GM19324 (cell line): ENCODE measurements at regions not wholly inside any gene's neighbourhood (a gene's known extent, or its start where the extent isn't known, plus 50 kb on each side); places are given as distances from the start of the nearest gene placed in this dataset.

Source experiments
- ATAC-seq: cut with Tn5 transposase; IDR thresholded peaks from one replicate; pipeline ENCODE4 v1.9.1; 2021; ENCODE audit warnings: mild to moderate bottlenecking, moderate library complexity; ENCODE audit not compliant: unreplicated experiment, low FRiP score

DNA sequence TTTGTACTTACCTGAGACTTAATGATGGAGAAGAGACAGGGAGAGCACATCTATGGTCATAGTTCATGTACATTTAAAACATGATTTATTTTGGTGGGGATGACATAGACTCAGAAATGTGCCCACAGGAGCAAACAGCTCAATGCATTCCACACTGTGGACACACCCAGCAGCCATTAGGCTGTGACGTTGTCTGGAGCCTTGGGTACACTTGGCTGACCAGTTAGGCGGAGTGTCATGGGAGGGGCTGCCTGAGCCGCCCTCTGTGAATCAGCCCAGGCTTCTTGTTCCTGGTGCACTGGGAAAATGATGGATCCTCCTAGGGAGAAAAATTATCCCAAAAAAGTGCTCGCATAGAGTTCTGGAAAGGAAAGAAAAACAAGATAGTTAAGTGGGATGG lies 231.0 kb upstream of the GMDS start:
- no peak for ATAC-seq

DNA sequence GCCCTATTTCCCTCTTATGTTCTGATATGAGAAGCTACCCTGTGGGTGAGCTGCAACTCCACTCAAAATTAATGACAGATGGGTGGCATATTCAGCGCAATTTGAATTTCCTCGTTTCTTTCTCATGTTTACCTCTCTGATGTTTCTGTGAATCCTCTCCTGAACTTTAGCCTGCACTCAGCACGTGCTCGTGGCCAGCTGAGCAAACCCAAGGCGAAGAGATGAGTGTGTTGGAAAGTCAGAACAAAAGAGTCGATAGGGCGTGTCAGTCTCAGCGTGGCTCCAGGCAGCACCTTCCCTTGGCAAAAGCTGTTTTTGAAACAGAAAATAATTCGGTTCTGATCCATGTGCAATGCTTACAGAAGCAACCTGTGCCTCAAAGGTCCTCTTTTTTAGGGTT lies 226.1 kb upstream of the GMDS start:
- no peak for ATAC-seq

DNA sequence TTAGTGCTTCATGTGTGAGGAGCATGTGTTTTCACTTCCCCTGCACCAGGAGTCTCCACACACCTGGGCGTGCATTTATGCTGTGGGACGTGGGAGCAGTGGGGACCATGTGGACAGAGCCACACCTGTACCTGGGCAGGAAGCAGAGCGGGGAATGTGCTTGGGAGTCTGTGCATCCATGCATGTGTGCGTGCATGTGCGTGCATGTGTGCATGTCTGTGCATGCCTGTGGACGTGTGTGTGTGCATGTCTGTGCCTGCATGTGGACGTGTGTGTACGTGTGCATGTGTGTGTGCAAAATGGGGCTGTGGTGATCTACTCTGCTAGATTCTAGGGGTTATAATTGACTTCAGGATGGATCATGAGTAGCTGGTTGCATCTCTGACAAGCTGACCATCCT lies 224.0 kb upstream of the GMDS start:
- ATAC-seq: no peak

DNA sequence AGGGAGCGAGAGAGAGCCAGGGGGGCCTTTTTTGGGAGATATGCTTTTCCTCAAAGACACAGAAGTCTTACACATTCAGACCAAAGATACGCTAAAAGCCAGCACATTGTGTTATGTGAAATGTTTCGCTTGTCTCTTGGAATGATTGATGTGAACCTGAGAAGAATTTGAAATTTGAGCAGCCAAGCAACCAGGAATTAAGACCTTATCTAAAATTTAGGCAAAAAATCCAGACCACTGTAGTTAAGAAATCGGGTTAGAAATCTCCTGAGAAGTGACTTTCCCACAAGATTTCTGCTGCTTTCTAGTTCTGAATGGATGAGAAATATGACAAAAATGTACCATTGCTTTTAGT lies 223.2 kb upstream of the GMDS start:
- ATAC-seq: no peak

DNA sequence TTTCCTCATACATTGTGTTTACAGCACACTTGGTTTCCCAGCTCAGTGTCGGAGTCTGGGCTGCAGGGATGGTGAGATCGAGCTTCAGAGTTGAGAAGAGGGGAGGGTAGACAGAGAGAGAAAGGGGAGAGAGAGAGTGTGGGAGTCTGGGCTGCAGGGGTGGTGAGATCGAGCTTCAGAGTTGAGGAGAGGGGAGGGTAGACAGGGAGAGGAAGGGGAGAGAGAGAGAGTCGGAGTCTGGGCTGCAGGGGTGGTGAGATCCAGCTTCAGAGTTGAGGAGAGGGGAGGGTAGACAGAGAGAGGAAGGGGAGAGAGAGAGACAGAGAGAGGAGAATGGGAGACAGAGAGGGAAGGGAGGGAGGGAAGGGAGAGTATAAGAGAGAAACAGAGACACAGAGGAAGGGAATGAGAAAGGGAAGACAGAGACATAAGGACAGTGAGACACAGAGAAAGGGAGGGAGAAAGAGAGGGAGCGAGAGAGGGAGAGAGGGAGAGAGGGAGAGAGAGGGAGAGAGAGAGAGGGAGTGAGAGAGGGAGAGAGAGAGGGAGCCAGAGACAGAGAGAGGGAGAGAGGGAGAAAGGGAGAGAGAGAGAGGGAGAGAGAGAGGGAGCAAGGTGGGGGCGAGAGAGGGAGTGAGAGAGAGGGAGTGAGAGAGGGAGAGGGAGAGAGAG lies 222.7 kb upstream of the GMDS start:
- ATAC-seq: no peak

DNA sequence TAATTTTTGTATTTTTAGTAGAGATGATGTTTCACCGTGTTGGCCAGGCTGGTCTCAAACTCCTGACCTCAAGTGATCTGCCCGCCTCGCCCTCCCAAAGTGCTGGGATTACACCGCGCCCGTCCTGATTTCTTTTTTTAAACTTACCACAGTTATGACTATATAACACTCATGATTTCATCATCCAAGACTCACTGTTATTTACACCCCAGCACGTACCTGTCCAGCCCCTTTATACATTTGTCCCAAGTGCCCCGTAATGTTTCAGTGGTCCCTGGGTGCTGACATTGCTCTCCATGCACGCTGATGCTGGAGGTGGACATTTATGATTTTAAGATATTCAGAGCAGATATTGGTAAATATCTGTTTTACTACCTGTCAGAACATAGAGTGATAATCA lies 219.9 kb upstream of the GMDS start:
- ATAC-seq: no peak

DNA sequence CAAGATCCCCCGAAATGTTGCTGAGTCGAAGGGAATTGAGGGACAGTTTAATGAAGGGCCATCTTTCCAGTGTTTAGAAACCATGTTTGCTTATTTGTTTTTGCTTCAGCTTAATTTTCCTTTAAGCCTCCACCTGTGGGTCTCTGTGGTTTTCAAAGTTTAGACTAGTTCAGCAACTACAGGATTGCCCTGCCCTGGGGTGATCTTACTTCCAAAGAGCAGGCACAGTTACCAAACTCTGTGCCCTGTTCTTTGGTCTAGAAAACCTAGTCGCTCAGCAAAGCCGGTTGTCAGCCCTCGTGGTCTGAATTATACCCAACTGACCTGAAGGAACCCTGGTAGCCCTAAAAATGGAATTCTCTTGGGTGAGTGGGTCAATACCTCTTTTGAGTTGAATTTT lies 219.2 kb upstream of the GMDS start:
- no peak for ATAC-seq

DNA sequence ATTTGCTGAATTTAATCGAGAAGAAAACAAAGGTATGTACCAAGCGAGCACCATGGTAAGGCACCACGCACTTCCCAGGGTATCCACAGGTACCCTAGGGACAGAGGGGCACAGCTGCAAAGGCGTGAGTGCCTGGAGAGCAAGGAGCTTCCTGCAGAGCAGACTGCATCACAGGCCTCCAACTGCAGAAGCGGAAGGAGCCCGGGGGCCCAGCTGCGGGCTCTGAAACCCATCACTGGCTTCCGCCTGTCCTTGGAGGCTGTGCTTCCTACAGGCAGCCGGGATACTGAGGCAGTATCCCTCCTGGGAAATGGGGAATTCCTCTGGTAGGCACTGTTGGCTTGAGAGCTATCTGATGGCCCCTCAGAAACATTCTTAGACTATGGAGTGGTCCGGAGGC lies 217.4 kb upstream of the GMDS start:
- no peak for ATAC-seq

DNA sequence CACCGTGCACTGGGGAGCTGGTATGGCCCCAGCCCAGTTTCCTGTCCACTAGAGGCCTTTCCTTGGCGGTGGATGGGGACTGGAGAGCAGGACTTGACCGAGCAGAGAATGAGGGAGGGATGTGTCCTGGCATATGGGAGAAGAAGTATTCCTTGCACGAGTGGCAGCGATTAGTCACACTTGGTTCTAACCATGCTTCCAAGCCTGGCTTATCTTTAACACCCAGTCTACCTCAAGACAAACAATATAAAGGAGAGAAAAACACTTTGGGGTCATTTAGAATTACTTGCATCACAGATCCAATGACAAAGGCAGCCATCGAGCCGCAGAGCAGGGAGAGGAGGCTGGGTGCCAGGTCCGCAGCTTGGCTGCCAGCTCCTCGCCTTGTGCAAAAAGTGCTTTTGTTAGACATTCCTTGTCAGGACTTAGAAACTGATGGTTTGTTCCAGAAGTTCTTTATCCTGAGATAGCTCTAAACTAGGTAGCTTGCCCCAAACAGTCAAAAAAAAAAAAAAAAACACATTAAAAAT lies 214.9 kb upstream of the GMDS start:
- ATAC-seq: no peak

DNA sequence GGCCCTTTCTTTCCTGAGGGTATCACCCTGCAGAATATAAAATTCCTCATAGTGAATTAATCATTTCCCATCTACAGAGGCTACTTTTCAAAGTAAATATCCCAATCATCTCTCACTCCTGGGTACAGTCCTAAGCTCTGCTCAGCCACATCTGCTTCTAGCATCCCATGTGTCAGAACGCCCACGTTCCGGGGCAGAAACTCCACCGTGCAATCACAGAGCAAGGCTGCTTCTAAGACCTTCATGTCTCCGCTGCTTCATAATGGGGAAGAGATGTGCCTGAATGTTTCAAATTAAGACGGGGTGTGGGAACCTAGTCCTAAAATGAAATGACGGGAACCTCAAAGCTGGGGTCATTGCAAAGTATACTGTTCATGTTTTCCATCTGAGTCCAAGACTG lies 208.8 kb upstream of the GMDS start:
- no peak for ATAC-seq

DNA sequence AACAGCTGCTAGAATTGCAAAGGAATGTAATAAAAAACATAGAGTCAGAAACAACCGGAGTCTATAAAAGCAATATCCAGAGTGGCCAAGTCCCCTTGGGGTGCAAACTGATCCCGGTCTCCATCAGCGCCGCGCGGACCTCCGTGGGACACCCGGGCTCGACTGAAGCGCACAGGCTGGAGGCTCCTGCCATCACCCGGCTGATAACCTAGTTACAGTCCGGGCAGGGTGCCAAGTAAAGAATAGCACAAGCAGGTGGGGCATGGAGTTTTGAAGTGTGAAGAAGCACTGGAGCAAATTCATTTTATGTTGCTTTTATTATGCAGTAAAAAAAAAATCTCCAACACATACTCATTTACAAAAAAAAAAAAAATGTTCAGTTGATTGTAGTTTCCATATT lies 205.1 kb upstream of the GMDS start:
- no peak for ATAC-seq

DNA sequence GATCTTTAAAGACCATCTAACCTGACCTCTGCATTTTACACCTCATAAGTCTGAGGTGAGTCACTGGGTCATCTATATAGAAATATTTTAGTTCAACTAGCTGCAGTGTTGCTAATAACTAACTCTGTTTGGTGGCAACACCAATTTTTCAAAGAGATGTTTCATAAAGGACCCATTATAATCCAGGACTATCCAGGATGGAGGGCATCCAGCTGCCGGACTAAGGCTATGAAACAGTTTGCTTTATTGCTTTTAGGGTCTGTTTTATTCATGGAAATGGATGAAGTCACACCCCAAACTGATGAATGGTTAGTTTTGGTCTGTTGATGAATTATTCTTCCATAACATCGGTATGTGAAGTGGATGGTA lies 204.2 kb upstream of the GMDS start:
- ATAC-seq: no peak

DNA sequence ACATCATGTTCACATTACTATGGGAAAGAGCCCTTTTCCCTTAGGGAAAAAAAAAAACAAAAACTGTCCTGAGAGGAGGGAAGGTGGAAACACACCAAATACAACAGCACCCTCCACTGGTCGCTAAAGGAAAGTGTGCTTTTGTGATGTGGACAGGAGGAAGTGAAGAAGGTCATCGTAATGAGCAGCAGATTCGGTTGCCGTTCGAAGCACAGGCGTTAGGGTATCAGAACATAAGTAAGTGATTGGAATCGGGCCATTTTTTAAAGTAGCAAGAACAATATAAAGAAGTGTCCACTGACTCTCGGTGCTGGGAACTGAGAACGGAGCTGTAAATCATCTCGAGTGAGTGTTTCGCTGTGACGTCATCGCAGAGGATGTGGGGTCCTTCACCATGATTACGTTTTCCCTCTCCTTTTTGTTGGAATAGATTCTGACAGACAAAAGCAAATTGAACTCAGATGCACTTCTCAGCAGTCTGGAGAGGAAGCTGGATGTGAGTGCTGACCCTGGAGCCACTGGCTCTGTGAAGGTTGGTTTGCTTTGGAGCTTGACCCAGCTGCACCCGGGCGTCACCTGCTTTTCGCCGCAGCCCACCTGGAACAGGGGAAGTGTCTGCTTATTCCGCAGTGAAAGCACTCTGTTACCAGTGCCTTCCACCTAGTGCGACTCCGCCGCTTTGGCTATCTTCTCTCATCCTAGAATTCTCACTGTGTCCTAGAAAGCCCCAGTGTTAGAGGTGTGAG lies 203.6 kb upstream of the GMDS start:
- ATAC-seq: no peak

DNA sequence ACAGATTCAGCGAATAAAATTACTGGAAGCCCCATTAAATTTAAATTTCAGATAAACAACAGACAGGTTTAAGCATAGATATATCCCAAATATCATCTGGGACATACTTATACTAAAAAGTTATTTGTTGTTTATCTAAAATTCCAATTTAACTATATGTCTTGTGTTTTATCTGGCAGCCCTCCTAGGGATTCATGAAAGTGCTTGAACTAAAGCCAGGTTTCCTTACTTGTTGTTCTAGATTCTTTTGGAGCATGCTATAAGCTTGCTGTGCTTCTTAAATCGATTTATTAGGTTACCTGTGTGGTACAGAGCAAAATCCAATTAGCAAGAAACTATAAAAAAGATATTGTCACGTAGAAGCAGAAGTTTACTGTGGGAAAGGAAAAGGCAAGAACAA lies 202.5 kb upstream of the GMDS start:
- ATAC-seq: no peak

DNA sequence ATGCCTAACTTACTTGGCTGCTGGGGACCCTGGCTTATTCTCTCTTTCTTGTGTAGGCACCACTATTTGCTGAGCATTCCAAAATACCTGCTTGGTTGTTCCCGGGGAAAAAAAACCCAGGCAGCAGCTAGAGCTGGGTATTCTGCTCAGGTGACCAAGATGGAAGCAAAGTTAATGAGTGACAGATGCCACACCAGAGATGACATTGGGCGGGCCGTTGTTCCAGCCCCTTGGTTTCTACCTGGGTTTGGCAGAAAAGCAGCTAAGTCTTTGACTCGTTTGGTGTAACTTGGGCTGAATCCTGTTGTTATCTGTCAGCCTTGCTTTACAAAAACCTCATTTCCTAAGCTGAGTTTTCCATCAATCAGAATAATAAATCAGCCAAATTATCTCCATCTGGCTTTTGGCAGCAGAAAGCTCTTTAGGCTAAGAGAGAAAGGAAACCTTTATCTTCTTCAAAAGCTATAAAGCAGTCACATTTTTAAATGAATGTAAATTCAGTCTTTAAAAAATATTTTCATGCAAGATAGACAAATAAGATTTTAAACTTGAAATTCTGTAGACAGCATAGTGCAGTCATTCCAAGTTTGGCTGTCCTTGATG lies 202.0 kb upstream of the GMDS start:
- no peak for ATAC-seq

DNA sequence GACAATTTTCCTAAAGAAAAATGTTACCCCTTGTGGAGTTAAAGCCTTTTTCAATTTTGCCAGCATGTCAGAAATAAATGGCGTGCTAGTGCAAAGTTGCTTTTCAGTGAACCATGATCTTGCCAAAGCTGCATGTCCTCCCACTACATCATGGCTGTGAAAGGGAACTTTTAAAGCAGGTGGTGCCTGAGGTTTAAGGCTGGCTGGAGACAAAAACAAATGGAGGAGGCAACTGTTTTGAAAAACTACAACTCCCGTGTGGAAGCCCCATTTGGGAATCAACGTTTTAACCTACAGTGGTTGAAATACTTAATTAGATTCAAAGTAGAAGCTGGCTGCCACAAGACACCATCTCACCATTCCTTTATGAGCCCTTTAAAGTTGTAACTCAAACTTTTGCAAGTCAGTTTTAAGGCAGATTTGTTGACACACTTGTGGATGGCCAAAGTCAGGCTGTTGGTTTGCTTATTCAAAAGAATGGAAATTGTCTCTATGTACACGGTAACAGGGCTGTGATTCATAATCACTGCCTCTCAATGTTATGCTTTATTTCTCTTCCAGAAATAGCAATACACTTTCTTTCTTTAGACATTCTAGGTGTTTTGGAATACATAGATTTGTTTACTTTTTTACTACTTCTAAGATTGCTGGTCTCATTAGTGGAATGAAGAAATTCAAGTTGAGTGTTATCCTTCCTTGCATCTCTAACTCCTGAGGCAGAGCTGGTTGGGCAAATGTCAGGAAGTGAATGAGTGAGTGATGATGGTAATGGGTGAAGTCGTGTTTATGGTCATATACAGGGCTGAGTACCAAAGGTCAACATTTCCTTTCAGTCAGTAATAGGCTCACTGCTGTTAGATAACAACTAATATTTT lies 196.4 kb upstream of the GMDS start:
- ATAC-seq: no peak

DNA sequence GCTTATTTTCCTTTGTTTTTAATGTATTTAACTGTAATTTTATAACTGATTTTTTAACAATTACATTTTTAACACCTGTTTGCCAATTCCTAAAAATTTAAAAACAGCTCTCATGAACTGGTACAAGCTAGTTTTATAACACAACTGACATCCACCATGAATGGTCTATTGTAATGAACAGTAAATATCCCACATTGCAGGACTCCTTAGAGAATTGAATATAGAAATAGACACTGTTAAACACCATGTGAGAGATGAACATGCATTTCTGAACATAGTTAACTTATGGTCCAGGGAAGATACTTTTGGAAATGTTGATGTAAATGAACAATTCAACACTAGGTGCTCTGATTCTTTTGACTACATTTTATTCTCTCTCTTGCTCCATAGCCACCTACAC lies 195.1 kb upstream of the GMDS start:
- ATAC-seq: no peak

DNA sequence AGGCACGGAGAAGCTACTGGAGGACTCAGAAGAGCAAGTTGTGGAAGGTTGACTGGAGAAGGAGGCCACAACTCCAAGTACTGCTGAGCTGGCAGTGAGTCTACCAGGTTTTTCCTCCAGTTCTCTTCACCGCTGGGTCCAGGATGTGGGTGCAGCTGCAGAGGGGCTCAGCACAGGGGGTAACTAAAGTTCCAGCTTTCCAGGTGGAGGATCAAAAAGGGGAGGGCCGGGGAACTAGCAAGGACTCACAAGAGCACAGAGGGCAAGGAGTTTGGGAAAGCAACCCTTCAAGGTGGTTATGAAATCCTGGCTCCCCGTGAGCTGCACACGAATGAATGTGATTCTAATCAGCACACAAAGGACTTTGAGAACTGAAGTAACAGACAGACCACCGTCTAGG lies 194.2 kb upstream of the GMDS start:
- no peak for ATAC-seq

DNA sequence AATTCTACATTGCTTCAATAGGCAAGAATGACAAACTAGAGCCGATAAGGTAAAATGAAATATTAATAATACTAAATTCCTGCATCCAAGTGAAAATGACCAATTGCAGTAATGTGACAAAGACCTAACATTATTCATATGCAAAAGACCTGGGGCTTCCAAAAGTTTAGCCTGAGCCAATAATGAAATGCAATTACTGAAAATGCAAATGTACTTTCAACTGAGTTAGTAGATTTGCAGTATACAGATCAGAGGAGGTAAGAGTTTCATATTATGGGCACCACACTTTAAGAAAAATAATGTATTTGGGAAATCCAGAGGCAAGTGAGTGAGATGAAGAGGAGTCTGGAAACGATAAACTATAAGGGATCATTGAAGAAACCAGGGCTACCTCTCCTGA lies 193.7 kb upstream of the GMDS start:
- ATAC-seq: no peak

DNA sequence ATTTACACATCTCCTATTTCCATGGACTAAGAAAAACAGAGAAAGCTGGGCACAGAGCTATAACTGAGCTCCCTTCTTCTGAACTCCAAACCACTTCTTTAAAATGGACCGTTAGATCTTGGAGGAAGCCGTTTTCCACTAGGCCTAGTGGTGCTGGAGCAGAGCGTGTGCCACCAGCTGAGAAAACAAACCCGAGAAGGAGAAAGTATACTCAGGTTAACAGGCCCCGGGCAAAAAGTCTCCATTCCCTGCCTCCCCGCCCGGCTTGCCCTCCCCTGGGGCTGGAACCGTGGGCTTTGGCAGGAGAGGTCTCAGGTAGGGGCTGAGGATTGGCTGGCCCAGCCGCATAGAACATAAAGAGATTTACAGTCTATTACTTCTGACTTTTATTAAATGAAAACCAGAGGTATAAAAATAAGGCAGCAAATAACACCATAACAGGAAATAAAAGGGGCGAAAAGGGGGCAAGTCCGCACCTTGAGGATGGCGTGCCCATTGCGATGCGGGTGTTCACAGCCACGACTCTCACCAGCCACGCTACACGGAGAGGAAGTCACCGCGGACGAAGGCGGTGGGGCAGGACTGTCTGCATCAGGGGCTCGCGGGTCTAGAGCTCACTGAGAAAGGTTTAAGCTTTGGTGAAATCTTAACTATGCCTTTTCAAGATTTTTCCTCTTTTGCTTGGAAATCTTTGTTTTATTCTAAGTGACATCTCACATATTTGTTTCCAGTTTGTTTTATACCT lies 191.2 kb upstream of the GMDS start:
- no peak for ATAC-seq
